HG03095 (cell line): ENCODE measurements at regions not wholly inside any gene's neighbourhood (a gene's known extent, or its start where the extent isn't known, plus 50 kb on each side); places are given as distances from the start of the nearest gene placed in this dataset.
A peak's percentile ranks its signal among the peaks of the same experiment; 100 is the strongest.

Experiments used
- ATAC-seq: cut with Tn5 transposase; IDR thresholded peaks from one replicate; pipeline ENCODE4 v1.9.1; 2021; ENCODE audit warnings: moderate library complexity; ENCODE audit not compliant: unreplicated experiment

DNA sequence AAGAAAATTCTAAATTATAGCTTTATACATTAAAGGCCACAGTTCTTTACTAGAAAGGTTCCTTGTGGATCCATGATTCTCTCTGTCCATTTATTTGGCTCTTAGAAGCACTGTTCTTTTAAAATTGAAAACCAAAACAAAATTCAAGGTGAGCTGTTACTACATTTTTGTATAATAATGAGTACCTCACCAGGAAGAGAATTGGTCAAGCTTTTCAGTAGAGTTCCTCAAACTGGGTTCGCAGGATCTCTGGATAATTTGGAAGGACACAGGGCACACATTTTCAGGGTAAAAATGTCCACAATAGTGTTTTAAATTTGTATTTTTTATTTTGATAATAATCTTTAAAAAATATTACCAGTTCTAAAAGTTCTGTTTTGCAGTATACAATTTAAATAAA lies 93.0 kb downstream of the PPP1R3A start:
- ATAC-seq, result no peak

DNA sequence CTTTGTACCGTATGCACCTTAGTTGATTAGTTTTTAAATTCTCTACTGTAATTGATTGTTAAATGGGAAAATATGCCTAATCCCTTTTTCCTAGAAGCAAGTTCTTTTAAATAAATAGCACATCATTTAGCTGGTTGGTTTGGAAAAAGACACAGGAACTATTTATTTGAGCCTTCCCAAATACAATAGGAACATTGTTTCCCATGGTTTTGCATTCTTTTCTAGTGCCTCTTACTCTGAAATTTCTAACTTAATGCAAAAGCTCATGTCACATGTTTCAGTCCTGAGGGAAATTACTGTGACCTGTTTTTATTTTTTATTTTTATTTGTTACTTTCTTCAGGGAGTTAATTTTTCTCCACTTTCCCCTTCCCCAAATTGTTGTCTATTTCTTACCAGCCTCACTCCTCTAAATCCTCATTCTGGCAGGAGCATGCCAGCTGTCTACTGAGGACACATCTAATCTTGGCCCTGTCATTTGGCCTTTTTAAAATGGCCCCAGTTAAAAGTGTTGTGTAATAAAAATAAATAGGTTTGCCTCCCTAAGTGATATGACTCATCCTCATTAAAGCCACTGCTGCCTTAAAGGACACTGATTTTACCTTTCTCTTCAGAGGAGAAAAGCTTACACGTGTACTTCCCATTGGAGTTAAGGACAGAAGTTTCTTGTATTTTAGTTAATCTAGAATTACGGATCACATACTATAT lies 94.5 kb downstream of the PPP1R3A start:
- ATAC-seq, result no peak

DNA sequence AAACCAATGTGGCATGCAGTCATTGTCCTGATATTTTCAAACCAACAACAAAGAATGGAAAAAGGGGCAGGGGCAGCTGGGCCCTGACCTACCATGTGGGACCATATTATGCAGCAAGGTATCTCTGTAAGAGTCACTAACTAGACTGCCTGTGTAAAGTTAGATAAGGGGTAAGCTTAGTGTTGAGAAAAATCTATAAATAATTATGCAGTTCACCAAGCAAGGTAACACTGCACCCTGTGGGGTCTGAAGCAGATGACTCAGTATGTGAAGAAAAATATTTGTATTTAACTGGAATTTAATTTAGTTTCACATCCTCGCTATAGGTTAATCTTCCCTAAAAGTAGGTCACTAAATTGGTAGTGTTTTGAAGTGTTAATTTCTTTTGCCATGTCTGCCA lies 99.3 kb downstream of the PPP1R3A start:
- no peak for ATAC-seq

DNA sequence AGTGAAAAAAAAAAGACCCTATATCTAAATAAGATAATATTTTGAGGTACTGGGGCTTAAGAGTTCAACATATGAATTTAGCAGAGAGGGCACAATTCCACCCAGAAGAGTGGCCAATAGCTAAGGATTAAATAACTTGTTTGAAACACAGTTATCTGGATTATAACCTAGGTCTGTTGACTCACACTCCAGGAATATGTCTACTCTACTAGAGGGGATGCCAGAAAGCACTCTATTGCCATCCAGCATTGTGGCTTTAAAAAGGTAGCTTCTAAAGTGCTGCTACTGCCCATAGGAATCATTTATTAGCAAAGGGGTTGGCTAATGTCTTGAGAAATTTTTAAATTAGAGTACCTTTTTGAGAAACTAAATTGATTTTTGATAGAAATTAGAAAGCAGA lies 102.2 kb downstream of the PPP1R3A start:
- no peak for ATAC-seq

DNA sequence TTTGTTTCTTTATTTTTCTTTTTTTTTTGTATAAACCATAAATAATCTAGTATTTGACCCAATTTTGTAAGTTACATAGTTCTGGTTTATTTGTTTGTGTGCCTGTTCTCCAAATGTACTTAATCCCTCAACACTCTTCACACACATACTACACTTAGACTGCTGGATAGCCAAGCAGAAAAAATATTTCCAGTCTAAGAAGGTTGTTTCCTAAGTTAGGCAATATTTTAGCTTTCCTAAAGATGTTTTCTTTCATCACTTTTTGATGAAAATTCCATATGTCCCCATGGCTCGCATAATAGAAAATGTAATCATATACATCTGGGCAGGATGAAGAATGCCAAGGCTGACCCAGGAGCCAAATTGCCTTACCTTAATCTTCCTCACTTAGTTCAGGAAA lies 105.3 kb downstream of the PPP1R3A start:
- no peak for ATAC-seq

DNA sequence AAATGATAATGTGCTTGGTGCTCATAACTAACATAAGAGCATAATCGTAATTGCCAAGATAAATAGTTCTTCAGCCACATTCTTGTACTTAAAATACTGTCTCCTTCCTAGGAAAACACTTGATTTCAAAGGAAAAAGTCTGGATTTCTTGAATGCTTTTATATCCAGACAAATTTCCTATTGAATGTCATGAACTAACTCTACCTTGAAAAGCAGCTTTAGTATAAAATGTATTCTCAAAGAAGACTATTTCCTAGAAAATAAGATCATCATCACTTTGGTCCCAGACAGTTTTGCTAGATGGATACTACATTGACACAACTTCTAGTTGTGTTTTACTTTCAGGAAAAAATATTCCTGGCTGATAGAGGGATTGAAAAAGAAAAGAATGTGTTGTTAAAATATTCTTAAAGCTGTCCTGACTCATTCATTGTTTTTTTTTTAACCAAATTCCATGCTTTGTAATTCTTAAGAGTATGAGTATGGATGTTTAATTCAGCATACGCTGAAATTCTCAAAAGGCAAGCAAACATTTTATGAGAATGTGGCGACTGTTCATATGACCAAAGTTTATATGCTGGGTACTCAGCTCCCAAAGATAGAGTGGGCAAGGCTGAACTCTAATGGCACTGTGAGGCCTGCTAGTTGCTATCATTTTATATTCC lies 106.1 kb downstream of the PPP1R3A start:
- ATAC-seq, result no peak

DNA sequence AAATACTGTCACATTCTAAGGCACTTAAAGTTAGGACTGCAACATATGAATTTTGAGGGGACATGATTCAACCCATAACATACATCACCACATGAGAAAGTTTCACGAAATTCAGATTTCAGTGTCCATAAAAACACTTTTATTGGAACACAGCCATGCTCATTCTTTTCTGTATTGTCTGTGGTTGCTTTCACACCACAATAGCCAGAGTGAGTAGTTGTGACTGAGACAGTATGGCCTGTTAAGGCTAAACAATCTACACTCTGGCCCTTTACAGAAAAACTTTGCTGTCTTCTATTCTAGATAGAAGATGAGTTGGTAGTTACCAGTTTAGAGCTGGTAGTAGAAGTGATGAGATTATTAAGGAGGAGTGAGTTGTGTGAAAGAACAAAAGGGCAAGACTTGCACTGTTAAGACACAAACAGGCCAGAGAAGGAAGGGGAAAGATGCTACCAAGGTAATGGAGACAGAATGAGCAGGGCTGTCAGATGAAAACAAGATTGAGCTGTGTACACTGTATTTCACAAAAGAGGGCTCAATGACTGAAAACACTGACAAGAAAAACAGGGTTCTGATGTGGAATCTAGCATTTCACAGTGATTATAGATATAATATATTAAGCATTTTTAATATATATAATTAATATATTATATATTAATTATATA lies 108.6 kb downstream of the PPP1R3A start:
- no peak for ATAC-seq

DNA sequence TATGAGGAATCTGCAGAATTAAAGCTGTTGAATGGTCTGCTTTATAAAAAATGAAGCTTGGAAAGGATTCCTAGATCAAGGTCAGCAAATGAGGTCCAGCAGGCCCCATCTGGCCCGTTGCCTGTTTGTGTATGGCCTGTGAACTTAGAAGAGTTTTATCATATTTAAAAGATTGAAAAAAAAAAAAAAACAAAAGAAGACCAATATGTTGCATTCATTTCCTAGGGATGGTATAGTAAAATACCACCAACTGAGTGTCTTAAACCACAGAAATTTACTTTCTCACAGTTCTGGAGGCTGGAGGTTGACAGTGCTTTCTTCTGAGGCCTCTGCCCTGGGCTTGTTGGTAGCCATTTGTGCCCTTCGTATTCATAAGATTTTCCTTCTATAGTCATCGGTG lies 109.2 kb downstream of the PPP1R3A start:
- ATAC-seq, result no peak

DNA sequence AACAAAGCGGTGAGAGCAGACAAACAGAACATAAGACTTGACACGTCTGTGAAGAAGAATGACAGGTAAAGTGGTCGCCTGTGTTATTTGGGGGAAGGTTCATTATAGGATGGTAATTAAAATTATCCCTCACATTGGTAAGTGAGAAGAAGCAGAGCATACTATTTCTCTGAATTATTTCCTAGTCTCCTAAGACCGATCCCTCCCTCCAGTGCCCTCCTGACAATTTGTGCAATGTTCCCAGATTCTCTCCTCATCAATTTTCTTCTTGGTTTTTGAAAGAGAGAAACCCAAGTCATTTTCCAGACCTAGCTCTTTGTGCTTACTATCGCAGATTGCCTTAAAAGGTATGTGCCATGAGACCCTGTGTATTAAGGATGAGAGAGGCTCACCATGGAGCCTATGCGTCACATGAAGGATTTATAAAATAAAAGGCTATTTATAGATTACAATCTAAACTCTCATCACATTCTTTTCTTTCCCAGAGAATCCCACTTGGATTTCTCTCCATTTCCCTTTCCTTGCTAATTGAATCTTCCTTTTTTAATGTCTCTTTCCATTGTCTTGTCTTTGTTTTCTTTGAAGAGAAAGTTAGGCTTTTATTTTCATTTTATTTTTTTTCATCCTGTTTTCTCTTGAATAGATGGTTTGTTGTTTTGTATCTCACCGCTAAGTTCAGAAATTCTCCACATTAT lies 112.0 kb downstream of the PPP1R3A start:
- ATAC-seq, result no peak

DNA sequence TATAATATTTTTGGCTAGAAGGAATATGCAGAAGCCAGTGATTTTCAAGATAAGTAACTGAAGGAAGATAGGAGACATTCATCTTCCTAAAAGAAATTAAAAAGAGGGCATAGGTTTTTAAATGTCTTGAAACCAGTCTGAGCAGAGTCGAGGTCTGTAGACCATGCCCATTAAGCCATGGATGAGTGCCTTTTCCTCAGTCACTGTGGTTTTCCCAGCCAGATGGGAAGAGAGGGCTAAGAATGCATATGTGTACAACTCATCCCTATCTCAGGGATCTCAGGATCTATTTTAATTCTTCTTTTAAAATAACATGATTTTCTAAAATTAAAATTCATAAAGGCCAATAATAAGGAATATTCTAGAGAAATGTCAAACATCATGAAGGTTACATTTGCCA lies 112.8 kb downstream of the PPP1R3A start:
- no peak for ATAC-seq

DNA sequence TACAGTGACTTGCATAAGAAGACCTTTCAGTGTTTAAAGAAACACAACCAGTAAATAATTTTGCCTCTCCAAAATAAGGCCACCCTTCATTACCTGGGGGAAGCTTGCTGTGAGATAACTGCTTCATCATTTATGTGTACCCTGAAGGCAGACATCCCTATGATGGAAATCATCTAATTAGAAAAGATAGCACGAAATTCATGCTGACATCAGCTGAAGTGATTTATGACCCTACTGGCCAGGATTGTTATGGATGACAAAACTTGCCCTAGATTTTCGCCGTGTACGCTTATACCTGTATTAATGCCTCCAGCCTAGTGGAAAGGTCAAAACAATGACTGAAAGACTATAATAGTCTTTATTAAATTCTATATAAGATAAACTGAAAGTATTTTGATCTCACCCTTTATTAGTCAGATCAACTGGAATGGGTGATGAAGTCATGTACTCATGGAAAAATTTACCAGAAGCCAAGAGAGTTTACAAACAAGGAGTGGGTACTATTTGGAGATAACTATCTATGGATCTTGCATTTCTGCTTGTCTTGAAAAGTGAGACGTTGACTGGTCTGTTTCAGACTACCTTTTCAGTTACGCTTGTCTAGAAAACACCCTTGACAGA lies 114.2 kb downstream of the PPP1R3A start:
- no peak for ATAC-seq

DNA sequence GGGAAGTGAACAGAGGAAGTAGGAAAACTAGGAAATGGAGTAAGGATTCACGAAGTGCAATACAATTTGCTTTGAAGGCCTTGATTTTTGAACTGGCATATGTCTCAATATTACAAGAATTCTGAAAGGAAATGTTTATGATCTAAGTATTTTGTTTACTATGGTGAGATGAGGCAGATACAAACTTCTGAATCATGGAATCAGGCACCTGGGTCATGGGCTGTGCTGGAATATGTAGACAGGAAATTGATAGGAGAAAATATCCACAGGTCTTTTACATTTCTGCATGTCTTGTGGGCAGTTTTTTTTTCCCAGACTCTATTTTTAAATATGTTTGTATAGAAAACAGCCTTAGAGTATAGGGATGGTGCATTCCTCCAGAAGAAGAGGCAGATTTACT lies 117.1 kb downstream of the PPP1R3A start:
- no peak for ATAC-seq

DNA sequence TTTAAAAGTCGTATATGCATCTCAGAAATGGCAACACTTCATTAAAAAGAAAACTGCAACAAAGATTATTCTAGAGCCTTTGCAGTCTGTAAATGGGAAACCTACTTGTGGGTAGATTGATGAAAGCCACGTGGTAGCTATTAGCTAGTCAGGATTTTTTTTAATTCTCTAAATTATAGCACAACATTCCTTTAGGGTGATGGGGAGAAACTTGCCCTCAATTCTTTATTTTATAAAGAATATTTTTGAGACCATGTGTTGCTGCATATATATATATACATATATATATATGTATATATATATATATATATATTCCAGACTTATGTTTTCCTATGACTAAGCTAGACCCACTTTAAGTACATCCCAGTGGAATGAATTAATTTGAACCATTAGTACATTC lies 118.0 kb downstream of the PPP1R3A start:
- no peak for ATAC-seq

DNA sequence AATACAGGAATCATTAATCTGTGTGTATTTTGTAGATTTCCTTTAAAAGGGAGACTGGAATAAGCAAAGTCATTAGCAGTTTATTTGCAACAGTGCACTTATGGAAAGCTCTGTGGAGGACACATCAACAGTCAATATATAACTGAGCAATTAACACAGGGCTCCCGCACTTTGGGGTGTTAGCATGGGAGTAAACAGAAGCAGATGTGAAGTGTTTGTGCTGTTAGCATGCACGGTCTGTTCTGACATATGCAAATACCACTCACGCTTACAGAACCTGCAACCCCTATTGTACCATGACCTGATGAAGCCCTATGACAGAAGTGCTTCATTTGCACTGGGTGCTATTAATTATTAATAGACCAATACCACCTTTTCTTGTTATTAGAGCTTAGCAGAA lies 118.9 kb downstream of the PPP1R3A start:
- ATAC-seq, result peak; percentile 87

DNA sequence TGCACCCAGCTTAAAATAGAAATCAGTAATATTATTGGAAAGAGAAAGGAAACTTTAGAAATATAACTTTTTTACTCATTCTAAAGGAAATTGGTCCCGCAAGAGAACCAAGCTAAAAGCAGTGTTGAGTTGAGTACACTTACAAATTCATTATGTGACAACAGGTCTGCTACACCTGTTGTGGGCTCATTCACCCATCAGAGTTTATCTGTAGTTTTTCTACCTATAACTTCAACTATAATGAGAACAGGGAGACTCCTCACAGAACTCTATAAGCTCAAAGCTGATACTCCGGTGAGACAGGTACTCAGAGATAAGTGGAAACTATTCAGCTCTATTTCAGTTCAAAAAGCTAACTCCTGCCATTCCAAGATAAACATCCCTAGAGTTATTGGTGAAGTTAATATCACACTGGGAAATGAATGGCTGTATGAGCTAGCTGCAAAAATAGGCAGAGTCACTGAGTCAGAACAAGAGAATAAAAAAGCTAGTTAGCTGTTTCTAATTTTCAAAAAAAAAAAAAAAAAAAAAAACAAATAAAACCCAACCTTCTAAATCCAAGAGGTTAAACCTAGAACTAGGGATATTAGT lies 121.3 kb downstream of the PPP1R3A start:
- ATAC-seq, result no peak

DNA sequence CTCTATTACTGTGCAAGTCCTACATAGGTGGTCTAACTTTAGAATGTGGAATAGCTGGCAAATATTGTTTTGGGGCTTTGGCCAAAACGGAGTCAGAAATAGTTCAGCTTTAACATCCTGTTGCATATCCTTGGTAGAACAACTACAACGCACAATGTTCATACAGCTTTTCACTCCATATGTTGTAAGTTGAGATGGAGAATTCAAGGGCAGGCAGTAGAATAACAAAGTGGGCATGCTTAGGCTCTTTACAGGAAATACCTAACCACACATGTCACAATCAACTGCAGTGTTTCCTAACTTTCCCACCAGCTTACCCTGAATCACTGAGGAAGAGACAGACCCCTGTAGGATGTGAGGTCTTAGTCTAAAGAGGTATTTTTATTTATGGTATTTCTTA lies 122.3 kb downstream of the PPP1R3A start:
- ATAC-seq, result no peak

DNA sequence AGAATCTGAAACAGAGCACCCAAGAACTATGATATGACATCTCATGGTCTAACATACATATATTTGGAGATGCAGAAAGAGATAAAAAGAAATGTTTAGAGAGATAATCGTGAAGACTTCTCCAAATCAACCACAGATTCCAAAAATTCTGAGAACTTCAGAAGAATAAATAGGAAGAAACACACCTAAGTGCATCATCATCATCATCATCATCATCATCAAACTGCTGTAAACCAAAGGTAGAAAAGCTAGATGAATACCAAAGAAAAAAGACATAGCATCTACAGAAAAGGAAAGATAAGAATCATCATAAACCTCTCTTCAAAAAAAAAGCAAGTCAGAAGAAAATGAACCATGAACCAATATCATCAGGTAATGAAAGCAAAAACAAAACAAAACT lies 124.2 kb downstream of the PPP1R3A start:
- no peak for ATAC-seq

DNA sequence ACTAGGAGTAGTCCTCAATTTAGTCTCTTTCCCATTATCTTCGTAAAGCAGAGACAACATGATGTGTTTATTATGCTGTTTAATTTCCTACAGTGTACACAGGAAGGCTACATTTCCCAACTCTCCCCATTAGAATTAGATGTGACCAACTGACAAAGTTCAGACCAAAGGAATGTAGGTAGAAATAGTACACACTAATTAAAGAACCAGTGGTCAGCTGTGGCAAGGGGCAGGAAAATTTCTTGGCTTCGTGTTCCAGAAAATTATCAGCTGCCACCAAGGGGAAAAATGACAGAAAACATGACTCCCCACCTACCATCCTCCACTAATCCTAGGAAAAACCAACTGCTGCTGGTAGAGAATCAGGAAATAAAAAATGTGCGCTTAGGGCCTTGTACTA lies 125.6 kb downstream of the PPP1R3A start:
- no peak for ATAC-seq

DNA sequence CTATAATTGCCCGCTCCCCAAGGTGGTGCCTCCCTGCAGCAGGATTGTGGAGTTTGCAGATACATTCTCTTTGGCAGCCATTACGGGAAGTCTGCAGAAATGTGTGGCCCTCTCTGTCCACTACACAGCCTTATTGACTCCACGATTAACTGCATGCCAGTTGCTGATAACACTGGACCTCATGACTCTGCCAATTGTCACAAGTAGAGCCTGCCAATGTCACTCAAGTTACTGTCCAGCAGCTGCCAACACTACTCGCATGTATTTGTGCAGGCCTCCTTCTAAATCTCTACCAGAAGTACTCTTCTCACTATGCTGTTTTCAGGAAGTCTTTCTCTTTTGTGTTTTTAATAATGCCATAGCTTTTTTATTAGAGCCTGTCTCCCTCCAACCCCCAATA lies 128.8 kb downstream of the PPP1R3A start:
- no peak for ATAC-seq

DNA sequence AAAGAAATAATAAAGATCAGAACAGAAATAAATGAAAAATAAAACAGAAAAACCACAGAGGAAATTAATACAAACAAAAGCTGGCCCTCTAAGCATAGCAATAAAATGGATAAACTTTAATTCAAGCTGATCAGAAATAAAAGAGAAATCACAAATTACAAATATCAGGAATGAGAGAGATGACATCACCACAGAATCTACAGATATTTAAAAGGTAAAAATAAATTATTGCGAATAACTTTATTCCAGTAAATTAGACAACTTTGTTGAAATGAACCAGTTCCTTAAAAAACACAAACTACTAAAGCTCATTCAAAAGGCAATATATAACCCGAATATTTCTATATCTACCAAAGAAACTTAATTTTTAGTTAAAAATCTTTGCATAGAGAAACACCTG lies 131.7 kb downstream of the PPP1R3A start:
- ATAC-seq, result no peak

DNA sequence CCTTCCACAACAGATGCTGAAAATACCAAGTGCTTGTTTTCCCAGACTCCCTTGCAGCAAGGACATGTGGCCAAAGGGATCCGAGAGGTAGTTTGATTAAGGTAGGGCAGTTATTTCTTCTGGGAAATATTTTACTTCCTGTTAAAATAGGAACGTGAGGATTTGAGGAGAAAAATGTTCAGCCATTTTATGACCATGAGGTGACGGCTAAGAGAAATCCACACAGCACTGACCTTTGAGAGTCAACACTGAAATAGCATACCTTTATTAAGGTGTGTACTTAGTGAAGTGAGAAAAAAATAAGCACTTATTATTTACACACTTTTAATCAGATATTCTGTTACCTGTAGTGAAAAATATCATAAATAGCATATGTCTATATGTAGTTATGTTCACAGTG lies 133.9 kb downstream of the PPP1R3A start:
- ATAC-seq, result no peak
